Gastrocnemius medialis (tissue), 4 donors: ENCODE measurements at regions not wholly inside any gene's neighbourhood (a gene's known extent, or its start where the extent isn't known, plus 50 kb on each side); places are given as distances from the start of the nearest gene placed in this dataset.

Experiments used
- ATAC-seq, 2 donors: fragments of 150-250 bp; one replicate each; pipeline ENCODE4 v1.9.1; 2016
- DNase-seq, 2 donors: peaks; one replicate each; pipeline ENCODE4 v3.0.0-alpha.2; 2019
- H3K27ac ChIP-seq, 4 donors: fragments of 200-600 bp; sonication (generic); 1 replicate in 1 of 4; 2 replicates in 3 of 4; pipeline ENCODE4 v1.5.1; 2016 to 2018; ENCODE audit warnings: mild to moderate bottlenecking in 2 of 4, moderate library complexity in 1 of 4
- H3K27me3 ChIP-seq, 3 donors: fragments of 200-600 bp; sonication (generic) in 2 of 3; 1 replicate in 1 of 3; 2 replicates in 2 of 3; pipeline versions ENCODE4 v1.5.1 to v1.6.0; 2016 to 2019; ENCODE audit warnings: mild to moderate bottlenecking in 1 of 3, moderate library complexity in 1 of 3
- H3K36me3 ChIP-seq, 2 donors: fragments of 200-600 bp; sonication (generic) in 1 of 2; one replicate each; pipeline ENCODE4 v1.5.1; 2017 to 2018
- H3K4me1 ChIP-seq, 2 donors: fragments of 200-600 bp; sonication (generic) in 1 of 2; one replicate each; pipeline ENCODE4 v1.5.1; 2016 to 2017; ENCODE audit warnings: mild to moderate bottlenecking in 2 of 2
- H3K4me3 ChIP-seq, 4 donors: fragments of 200-600 bp; sonication (generic) in 3 of 4; 1 replicate in 1 of 4; 2 replicates in 3 of 4; pipeline ENCODE4 v1.5.1; 2016 to 2019; ENCODE audit warnings: mild to moderate bottlenecking in 2 of 4
- H3K9me3 ChIP-seq, 3 donors: fragments of 200-600 bp; sonication (generic) in 2 of 3; 1 replicate in 1 of 3; 2 replicates in 2 of 3; pipeline ENCODE4 v1.5.1; 2016 to 2019
- CTCF ChIP-seq, 5 experiments: fragments of 450-650 bp in 3 of 5; fragments of 200-600 bp in 2 of 5; sonication (generic) in 2 of 5; IDR thresholded peaks in 4 of 5; conservative IDR thresholded peaks in 1 of 5; 1 replicate in 4 of 5; 2 replicates in 1 of 5; pipeline ENCODE4 v1.5.1; 2016 to 2019; ENCODE audit warnings: antibody characterized with exemption in 5 of 5, mild to moderate bottlenecking in 3 of 5, moderate library complexity in 3 of 5
- POLR2A ChIP-seq, 2 donors: fragments of 450-650 bp; IDR thresholded peaks; one replicate each; pipeline ENCODE4 v1.6.1; 2017; ENCODE audit warnings: antibody characterized with exemption in 2 of 2, mild to moderate bottlenecking in 2 of 2, moderate library complexity in 2 of 2
- in situ Hi-C, 4 donors: fragments of 200-750 bp; cut with MboI; loops; one replicate each; pipeline versions ENCODE4 v1.15.0 to v1.8.0; 2017; ENCODE audit warnings: low sequenced_read_pairs in 4 of 4
- intact Hi-C: fragments of 100-400 bp; cut with DNase I; formaldehyde crosslinking; loops from one replicate; pipeline ENCODE4 v1.15.1; 2023; ENCODE audit warnings: low total_unique reads

GRCh38 chr2:181193550-181193949 is 213.1 kb downstream of the UBE2E3 start:
- Histone ChIP-seq H3K4me1 (no peaks in the 10 kb centered on the region), H3K27me3 (no peaks in the 10 kb centered on the region), H3K36me3 (no peaks in the 10 kb centered on the region), H3K27ac (no peak overlapping the region), H3K9me3 (no peaks in the 10 kb centered on the region), H3K4me3 (no peak overlapping the region)
- no peak for DNase-seq
- TF ChIP-seq CTCF (IDR thresholded peaks at IDR 0.05 in 4 of 5, conservative IDR thresholded peaks at IDR 0.05 in 1 of 5) (no peak), POLR2A (IDR thresholded peaks at IDR 0.05) (no peak)
- in situ Hi-C loops = no loop called here
- ATAC-seq = no peak
- intact Hi-C loops = no loop called here

GRCh38 chr2:181196401-181196800 is 216.0 kb downstream of the UBE2E3 start:
- TF ChIP-seq CTCF (IDR thresholded peaks at IDR 0.05 in 4 of 5, conservative IDR thresholded peaks at IDR 0.05 in 1 of 5) (no peak), POLR2A (IDR thresholded peaks at IDR 0.05) (no peak)
- DNase-seq (no peak), ATAC-seq (no peak)
- H3K27me3 ChIP-seq = no peaks in the 10 kb centered on the region
- no peak overlapping the region for H3K4me3 ChIP-seq
- H3K9me3 ChIP-seq = no peaks in the 10 kb centered on the region
- no peak overlapping the region for H3K27ac ChIP-seq
- H3K36me3 ChIP-seq = no peaks in the 10 kb centered on the region
- intact Hi-C loops = no loop called here
- in situ Hi-C loops = no loop called here
- H3K4me1 ChIP-seq = no peaks in the 10 kb centered on the region

- no peak for TF ChIP-seq CTCF (IDR thresholded peaks at IDR 0.05 in 4 of 5, conservative IDR thresholded peaks at IDR 0.05 in 1 of 5)
- TF ChIP-seq POLR2A (IDR thresholded peaks at IDR 0.05) = no peak
- Histone ChIP-seq H3K27me3 (no peaks in the 10 kb centered on the region), H3K4me3 (no peak overlapping the region), H3K27ac (no peak overlapping the region), H3K36me3 (no peaks in the 10 kb centered on the region), H3K4me1 (no peaks in the 10 kb centered on the region), H3K9me3 (no peaks in the 10 kb centered on the region)
- in situ Hi-C loops = no loop called here
- intact Hi-C loops = no loop called here
- no peak for DNase-seq
- ATAC-seq = no peak
Observed at GRCh38 chr2:181197140-181197760, 216.8 kb downstream of the UBE2E3 start.

- no peak for ATAC-seq
- TF ChIP-seq CTCF (IDR thresholded peaks at IDR 0.05 in 4 of 5, conservative IDR thresholded peaks at IDR 0.05 in 1 of 5) (no peak), POLR2A (IDR thresholded peaks at IDR 0.05) (no peak)
- no peaks in the 10 kb centered on the region for H3K4me1 ChIP-seq
Observed at GRCh38 chr2:181198183-181198864, 217.9 kb downstream of the UBE2E3 start.

More at GRCh38 chr2:181198183-181198864, 217.9 kb downstream of the UBE2E3 start:
- no peaks in the 10 kb centered on the region for H3K36me3 ChIP-seq
- in situ Hi-C loops = no loop called here
- H3K9me3 ChIP-seq = no peaks in the 10 kb centered on the region
- no peak for DNase-seq
- intact Hi-C loops = no loop called here
- no peak overlapping the region for H3K4me3 ChIP-seq
- H3K27ac ChIP-seq = no peak overlapping the region
- no peaks in the 10 kb centered on the region for H3K27me3 ChIP-seq
